Muscle of arm (tissue), 1 donor: ENCODE measurements at regions not wholly inside any gene's neighbourhood (a gene's known extent, or its start where the extent isn't known, plus 50 kb on each side); places are given as distances from the start of the nearest gene placed in this dataset.
"Not testable (repeated sequence)": the region's sequence is repeated elsewhere in the genome, so short reads cannot be mapped to it uniquely, and the experiment has no call there.

Source experiments
- DNase-seq: peaks from one replicate; pipeline ENCODE4 v3.0.0-alpha.2; 2013

DNA sequence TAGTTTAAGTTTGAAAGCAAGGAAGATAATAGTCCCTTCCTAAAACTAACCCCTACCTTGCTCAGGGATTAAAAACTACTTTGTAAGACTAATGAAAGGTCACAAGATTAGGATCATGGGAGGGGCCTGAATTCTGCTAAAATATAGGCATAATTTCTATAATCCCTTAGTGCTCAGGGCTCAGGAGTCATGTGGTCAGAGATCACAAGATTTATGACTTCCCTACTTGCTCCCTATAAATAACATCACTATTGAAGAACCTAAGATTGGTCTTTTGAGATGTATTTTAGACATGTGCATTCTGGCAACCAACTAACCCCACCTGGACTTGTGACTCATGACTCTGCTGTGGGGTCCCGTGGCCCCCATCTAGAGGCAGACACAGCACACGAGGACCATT lies 81.1 kb downstream of the STMND1 start:
- DNase-seq: no peak

- DNase-seq: no peak
These were observed 85.1 kb downstream of the STMND1 start for GRCh38 chr6:17186925-17187324.

DNA sequence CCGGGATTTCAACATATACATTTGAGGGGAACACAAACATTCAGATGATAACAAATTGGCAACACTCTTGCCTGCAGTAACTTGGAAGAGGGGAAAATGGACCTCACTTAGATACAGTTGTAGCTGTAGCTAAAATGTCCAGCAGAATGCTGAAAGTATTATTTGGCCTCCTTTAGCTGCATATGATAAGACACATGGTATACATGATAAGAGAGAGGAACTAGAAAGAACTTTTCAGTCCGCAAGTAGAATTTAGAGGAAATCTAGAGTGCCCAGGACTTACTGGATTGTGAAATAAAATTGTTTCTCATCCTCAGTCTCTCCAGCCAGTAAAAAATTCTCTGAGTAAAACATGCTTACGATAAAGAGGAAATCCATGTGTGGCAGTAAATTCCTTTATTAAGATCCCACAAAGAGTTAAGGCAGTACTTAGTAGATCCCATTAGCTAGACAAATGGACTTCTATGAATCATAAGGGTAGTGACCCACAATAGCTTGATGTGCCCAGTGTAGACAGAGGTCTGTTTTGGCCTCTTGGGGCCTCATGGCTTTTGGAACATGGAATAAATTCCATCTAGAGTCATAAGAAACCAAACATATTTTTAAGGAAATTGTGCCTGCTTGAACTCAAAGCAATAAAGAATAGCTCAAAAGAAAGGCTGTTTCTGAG lies 87.9 kb upstream of the RBM24 start:
- no peak for DNase-seq

GRCh38 chr6:17197607-17198006 lies 83.6 kb upstream of the RBM24 start:
- DNase-seq: no peak

- no peak for DNase-seq
These were observed 80.8 kb upstream of the RBM24 start for GRCh38 chr6:17200395-17200794.

GRCh38 chr6:17202526-17202925 lies 78.6 kb upstream of the RBM24 start:
- DNase-seq: peak; percentile 80

DNA sequence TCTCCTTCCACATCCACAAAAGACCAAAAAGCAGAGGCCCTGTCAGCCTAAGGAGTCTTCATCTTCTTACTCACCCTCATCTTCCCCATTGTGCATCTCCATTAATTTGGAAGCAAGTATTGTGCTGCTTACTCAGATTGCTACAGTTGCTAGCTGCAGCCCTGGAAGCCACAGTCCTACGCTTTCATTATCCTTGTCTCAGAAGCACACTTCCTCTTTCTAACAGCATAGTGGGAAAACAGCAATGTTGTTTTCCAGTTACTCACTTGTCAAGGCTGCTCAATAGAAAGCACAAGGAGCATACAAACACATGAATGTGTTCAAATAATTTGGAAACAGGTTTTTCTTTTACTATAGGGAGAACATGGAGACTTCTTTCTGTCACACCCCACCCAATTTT lies 76.6 kb upstream of the RBM24 start:
- DNase-seq: no peak

DNA sequence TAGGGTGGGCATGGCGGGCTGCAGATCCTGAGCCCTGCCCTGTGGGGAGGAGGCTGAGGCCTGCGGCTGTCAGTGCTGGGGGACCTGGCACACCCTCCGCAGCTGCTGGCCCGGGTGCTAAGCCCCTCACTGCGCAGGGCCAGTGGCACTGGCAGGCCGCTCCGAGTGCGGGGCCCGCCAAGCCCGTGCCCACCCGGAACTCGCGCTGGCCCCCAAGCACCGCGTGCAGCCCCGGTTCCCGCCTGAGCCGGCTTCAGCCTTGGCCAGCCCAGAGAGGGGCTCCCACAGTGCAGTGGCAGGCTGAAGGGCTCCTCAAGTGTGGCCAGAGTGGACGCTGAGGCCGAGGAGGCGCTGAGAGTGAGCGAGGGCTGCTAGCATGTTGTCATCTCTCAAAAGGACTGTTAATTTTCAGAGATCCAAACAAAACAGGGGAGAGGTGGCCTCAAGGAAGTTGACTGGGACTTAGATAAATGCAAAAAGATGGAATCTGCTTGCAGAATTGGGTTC lies 74.5 kb upstream of the RBM24 start:
- no peak for DNase-seq

GRCh38 chr6:17207281-17207680 lies 73.9 kb upstream of the RBM24 start:
- DNase-seq: no peak

DNA sequence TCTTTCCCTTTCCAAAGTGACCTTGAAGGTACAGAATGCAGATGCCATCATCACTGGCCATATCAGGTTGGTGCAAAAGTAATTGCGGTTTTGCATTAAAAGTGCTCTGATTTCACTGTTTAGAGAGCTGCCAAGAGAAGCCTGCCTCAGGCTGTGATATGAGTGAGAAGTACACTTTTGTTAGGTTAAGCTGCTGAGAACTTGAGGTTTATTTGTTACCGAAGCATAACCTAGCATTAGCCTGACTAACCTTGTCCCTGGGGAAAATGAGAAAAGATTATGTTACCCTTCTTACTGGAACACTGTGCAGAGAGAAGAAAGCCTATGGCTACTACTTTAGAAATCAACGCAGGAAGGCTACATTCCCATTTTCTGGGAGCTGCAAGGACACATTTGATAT lies 70.5 kb upstream of the RBM24 start:
- no peak for DNase-seq

DNA sequence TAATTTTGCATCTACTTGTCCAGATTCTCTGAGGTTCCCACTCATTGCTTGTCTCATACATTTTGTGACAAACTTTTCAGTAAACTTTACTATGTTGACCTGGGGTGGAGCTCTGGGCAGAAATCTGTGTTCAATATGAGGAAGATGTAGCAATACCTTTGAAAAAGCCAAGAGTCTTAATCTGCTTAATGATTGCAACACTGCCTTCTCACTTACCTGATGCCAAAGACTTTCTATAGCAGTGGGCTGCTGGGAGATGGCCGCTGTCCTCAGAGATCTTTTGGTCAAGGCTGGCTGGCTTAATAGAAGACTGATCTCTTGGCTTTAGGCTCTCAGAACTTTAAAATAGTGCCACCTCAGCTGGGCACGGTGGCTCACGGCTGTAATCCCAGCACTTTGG lies 70.1 kb upstream of the RBM24 start:
- DNase-seq: no peak

- peak; percentile 76 for DNase-seq
These were observed 68.4 kb upstream of the RBM24 start for GRCh38 chr6:17212546-17213371.

GRCh38 chr6:17214106-17214505 lies 67.1 kb upstream of the RBM24 start:
- DNase-seq: no peak

DNA sequence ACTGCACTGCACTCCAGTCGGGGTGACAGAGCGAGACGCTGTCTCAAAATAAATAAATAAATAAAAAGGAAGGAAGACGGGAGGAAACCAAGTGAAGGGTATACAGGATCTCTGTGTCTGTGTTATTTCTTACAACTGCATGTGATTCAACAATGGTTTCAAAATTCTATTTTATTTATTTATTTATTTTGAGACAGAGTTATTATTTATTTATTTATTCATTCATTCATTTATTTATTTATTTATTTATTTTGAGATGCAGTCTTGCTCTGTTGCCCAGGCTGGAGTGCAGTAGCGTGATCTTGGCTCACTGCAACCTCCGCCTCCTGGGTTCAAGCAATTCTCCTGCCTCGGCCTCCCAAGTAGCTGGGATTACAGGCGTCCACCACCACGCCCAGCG lies 64.2 kb upstream of the RBM24 start:
- DNase-seq: not testable (repeated sequence)

DNA sequence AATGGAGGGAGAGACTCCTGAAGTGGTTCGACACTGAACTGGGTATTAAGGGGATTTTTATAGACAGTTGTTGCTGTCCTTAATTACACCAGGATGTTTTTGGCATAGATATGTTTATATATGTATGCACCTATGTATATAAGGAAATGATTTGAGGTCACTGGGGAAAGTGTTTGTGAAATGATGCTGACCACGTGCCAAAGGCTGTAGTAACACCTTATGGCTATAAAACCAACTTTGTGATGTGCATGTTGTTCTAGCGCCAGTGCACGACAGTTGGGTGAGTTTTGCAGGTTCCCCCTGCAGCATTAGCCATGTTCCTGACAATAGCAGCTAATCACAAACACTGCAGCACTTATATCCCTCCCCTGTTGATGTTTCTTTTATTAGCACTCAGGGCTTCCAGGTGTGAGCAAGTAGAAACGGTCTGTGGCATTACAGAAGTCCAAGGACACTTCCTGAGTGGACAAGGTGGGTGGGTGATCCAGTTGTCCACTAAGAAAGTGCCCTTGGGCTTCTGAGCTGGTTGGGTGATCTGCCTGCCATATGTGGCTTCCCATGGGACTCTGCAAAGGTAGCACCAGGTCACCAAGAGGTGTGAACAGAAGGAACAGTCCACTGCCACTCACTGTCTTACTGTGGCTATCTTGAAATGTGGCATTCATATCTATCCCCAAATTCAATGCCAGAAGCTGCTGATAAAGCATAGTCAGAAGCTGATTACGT lies 63.0 kb upstream of the RBM24 start:
- no peak for DNase-seq

DNA sequence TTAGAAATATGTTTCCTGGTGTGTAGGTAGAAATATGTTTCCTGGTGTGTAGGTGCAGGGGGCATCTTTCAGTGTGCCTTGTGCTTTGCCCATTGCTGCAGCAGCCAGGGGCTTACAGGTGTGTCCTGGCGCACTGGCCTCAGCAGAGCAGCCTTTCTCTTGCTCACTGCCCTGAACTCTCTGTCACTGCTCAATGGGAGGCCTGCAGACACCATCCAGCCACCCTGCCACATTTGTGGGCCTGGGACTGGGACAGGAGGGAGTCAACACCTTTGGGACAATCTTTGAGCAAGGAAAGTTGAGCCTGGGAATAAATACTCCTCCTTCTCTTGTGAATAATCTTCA lies 62.4 kb upstream of the RBM24 start:
- no peak for DNase-seq

- no peak for DNase-seq
These were observed 62.1 kb upstream of the RBM24 start for GRCh38 chr6:17219098-17219497.

DNA sequence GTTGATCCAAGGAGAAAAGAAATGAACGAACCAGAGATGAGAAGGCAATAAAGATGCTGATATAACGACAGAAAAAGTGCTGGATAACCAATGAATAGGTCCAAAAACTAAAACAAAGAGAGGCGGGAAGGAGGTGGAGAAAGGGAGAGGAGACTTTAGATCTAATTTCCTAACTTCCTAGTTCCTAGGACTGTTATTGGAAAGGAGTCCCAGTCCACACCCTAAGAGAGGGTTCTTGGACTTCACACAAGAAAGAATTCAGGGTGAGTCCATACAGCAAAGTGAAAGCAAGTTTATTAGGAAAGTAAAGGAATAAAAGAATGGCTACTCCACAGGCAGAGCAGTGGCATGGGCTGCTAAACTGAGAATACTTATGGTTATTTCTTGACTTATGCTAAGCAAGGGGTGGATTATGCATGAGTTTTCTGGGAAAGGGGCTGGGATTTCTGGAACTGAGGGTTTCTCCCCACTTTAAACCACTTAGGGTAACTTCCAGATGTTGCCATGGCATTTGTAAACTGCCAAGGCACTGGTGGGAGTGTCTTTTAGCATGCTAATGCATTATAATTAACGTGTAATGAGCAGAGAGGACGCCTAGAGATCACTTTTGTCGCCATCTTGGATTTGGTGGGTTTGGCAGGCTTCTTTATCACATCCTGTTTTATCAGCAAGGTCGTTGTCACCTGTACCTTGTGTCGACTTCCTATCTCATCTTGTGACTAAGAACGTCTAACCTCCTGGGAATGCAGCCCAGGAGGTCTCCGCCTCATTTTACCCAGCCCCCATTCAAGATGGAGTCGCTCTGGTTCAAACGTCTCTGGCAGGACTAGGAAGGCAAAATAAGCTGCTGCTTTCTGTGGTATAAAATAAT lies 60.9 kb upstream of the RBM24 start:
- no peak for DNase-seq

DNA sequence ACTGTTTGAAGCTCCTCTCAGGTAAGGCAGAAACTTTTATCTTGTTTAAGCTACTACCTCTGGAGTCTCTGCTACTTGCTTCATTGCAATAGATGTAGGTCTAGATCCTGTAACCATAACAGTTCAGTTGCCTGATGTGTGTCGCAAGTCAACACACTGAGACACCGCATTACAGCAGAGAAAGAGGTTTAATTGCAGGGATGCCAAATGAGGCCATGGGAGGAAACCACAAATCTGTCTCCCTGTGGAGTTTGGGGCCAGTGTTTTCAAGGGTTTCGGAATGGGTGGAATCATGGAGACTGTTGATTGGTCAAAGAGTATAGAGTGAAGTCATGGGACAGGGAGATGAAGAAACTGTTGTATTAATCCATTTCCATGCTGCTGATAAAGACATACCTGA lies 57.1 kb upstream of the RBM24 start:
- DNase-seq: no peak

- not testable (repeated sequence) for DNase-seq
These were observed 56.7 kb upstream of the RBM24 start for GRCh38 chr6:17224501-17224900.

DNA sequence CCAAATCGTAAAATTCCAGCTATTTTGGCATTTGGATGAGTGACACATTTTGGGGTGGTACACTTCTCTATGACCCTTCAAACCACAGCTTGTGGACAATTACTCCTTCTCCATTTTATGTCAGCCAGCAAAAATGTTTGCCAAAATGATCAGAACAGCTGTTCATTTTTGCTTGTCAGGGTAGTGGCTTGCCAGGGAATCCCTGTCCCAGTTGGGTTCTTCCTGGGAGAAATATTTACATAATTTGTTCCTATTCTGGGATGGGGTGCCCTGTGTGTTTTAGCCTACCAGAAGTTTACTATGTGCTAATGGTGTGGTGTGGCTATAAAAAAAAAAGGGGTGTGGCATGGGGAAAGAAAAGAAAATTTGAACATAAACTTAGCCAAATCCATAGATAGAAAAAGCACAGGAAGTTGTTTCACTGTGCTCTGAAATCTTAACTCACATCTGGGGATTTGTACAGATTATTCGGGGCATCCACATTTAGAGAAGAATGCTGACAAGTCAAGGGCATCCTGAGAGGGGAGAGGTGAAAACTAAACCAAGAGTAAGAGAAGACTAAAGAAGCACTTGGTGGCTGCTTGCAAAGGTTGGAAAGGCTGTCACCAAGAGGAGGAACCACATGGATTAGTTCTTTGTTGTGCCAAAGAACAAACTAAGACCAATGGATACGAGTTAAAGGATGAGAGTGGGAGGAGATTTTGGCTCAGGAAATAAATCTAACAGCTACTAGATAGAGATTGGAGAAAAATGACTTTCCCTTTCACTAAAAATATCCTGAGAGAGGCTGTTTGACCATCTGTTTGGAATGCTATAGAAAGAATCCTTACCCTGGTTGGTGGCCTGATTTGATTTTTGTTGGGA lies 55.2 kb upstream of the RBM24 start:
- DNase-seq: no peak
